K562 (cell line): ENCODE measurements at regions not wholly inside any gene's neighbourhood (a gene's known extent, or its start where the extent isn't known, plus 50 kb on each side); places are given as distances from the start of the nearest gene placed in this dataset.
A peak's percentile ranks its signal among the peaks of the same experiment; 100 is the strongest.

Experiments used
- ATAC-seq: fragments of 200-7000 bp; cut with Tn5 transposase; 3 replicates; pipeline ENCODE4 v1.9.1; 2020; ENCODE audit warnings: moderate library complexity
- BruUV-seq: library from RNA; stranded (reverse); fragments of 400-500 nt; replicated peaks from 2 replicates; lab custom pipeline; 2021; lab: Mats Ljungman, UMichigan
- CTCF ChIA-PET: fragments of 300-600 bp; formaldehyde crosslinking; extraction: SDS; loops from one replicate; lab custom pipeline; 2021; ENCODE audit warnings: low intra/inter-chr PET ratio; lab: Yijun Ruan, JAX
- POLR2A ChIA-PET: fragments of 300-600, 350-650 bp; sonication (Branson Sonifier 250); formaldehyde crosslinking; extraction: SDS; loops from one replicate; lab custom pipeline; 2021; ENCODE audit warnings: antibody characterized with exemption, inconsistent platforms; lab: Yijun Ruan, JAX
- DNase-seq, 4 experiments: peaks; one replicate each; pipeline versions ENCODE4 v3.0.0 to v3.0.0-alpha.2; 2011 to 2018; ENCODE audit warnings: low spot score in 3 of 4, mixed read lengths in 3 of 4; ENCODE audit errors: extremely low read depth in 1 of 4
- FAIRE-seq: peaks from 2 replicates; lab custom pipeline; 2011; peaks lifted over from hg19 to GRCh38; lab: Jason Lieb, UNC
- H2AFZ ChIP-seq: 2 replicates; pipeline ENCODE4 v1.6.0; 2011; ENCODE audit warnings: low read depth, low read length, control low read depth, inconsistent platforms
- H3K27ac ChIP-seq: fragments of 200-600 bp; 3 replicates; pipeline ENCODE4 v1.8.0; 2011; ENCODE audit warnings: low read depth, mild to moderate bottlenecking, control low read depth, inconsistent platforms, low read length, moderate library complexity, mixed read lengths; ENCODE audit errors: extremely low read depth
- H3K27me3 ChIP-seq, 2 experiments: fragments of 300-600 bp in 1 of 2; 2 replicates in 1 of 2; 3 replicates in 1 of 2; pipeline versions ENCODE4 v1.6.0 to v1.8.0; 2011; ENCODE audit warnings: inconsistent platforms in 2 of 2, low read length in 2 of 2, mild to moderate bottlenecking in 1 of 2, mixed read lengths in 1 of 2, moderate library complexity in 1 of 2; ENCODE audit not compliant: control insufficient read depth in 2 of 2, insufficient read depth in 2 of 2
- H3K36me3 ChIP-seq: fragments of 300-600 bp; 3 replicates; pipeline ENCODE4 v1.8.0; 2011; ENCODE audit warnings: mild to moderate bottlenecking, low read length, inconsistent platforms; ENCODE audit not compliant: control insufficient read depth, insufficient read depth
- H3K4me1 ChIP-seq, 2 experiments: fragments of 200-600 bp in 1 of 2; replicated peaks in 1 of 2; 2 replicates in 1 of 2; 3 replicates in 1 of 2; pipeline versions ENCODE4 v1.5.1 to v1.8.0; 2011; ENCODE audit warnings: inconsistent platforms in 2 of 2, low read length in 2 of 2, mild to moderate bottlenecking in 1 of 2, mixed read lengths in 1 of 2, moderate library complexity in 1 of 2; ENCODE audit not compliant: control insufficient read depth in 2 of 2, insufficient read depth in 2 of 2
- H3K4me2 ChIP-seq: 2 replicates; pipeline ENCODE4 v1.6.1; 2011; ENCODE audit warnings: low read length, control low read depth, inconsistent platforms, mixed read lengths; ENCODE audit not compliant: insufficient read depth
- H3K4me3 ChIP-seq: fragments of 200-600 bp; sonication (generic), shearing (Covaris generic); 2 replicates; pipeline ENCODE4 v1.5.1; 2016; ENCODE audit warnings: control low read depth, inconsistent platforms
- H3K79me2 ChIP-seq: fragments of 200-600 bp; 3 replicates; pipeline ENCODE4 v1.8.0; 2011; ENCODE audit warnings: low read length, inconsistent platforms; ENCODE audit not compliant: control insufficient read depth, insufficient read depth
- H3K9ac ChIP-seq, 2 experiments: 2 replicates each; pipeline versions ENCODE4 v1.6.0 to v1.6.1; 2011; ENCODE audit warnings: low read depth in 2 of 2, low read length in 2 of 2, control low read depth in 1 of 2, inconsistent platforms in 1 of 2, mild to moderate bottlenecking in 1 of 2, mixed read lengths in 1 of 2; ENCODE audit not compliant: insufficient read depth in 1 of 2
- H3K9me1 ChIP-seq: one replicate; pipeline ENCODE4 v1.6.0; 2011; ENCODE audit warnings: inconsistent platforms, mild to moderate bottlenecking, low read length, moderate library complexity; ENCODE audit not compliant: control insufficient read depth, insufficient read depth
- H3K9me3 ChIP-seq: replicated peaks from 2 replicates; pipeline ENCODE4 v1.5.1; 2011; ENCODE audit warnings: low read depth, low read length, inconsistent platforms; ENCODE audit not compliant: control insufficient read depth, insufficient read depth
- H4K20me1 ChIP-seq: replicated peaks from 2 replicates; pipeline ENCODE4 v1.6.1; 2011; ENCODE audit warnings: low read length, inconsistent platforms, mixed read lengths; ENCODE audit not compliant: control insufficient read depth, insufficient read depth
- CEBPB ChIP-seq: fragments of 450-650 bp; IDR thresholded peaks from 2 replicates; pipeline ENCODE4 v1.6.1; 2016; ENCODE audit warnings: missing genetic modification characterization, missing compliant biosample characterization
- MCM2 ChIP-seq: fragments of 450-650 bp; IDR thresholded peaks from 2 replicates; pipeline ENCODE4 v1.6.1; 2017; ENCODE audit warnings: low read depth, mild to moderate bottlenecking
- MTA1 ChIP-seq: fragments of 450-650 bp; IDR thresholded peaks from 2 replicates; pipeline ENCODE4 v1.6.1; 2017; ENCODE audit warnings: borderline replicate concordance
- RAD21 ChIP-seq, 2 experiments: fragments of 250-450 bp in 1 of 2; fragments of 450-650 bp in 1 of 2; sonication (Bioruptor Pico) in 1 of 2; formaldehyde crosslinking in 1 of 2; IDR thresholded peaks in 1 of 2; conservative IDR thresholded peaks in 1 of 2; 2 replicates each; pipeline versions ENCODE4 v1.4.0 to v1.8.0; 2020 to 2022; ENCODE audit warnings: mild to moderate bottlenecking in 2 of 2, moderate library complexity in 1 of 2
- TOE1 ChIP-seq, 2 experiments: fragments of 450-650 bp in 1 of 2; sonication (generic) in 1 of 2; formaldehyde crosslinking in 1 of 2; IDR thresholded peaks; 2 replicates each; pipeline versions ENCODE4 v1.7.1 to v1.8.0; 2016 to 2022; ENCODE audit warnings: borderline replicate concordance in 2 of 2, mild to moderate bottlenecking in 2 of 2, antibody characterized with exemption in 1 of 2, inconsistent platforms in 1 of 2, low read depth in 1 of 2, missing genetic modification reagents in 1 of 2, moderate library complexity in 1 of 2
- ZBTB40 ChIP-seq, 2 experiments: fragments of 450-650 bp in 1 of 2; sonication (generic) in 1 of 2; formaldehyde crosslinking in 1 of 2; IDR thresholded peaks; 2 replicates each; pipeline versions ENCODE4 v1.7.1 to v1.9.0; 2016 to 2022; ENCODE audit warnings: inconsistent platforms in 1 of 2, mild to moderate bottlenecking in 1 of 2, missing genetic modification reagents in 1 of 2
- ZNF239 ChIP-seq: fragments of 250-450 bp; sonication (Bioruptor Pico); IDR thresholded peaks from 2 replicates; pipeline ENCODE4 v1.4.0; 2020; ENCODE audit warnings: mild to moderate bottlenecking
- WGBS: fragments of 100-300 bp; shearing (Covaris generic); methylation state at CpG from one replicate; pipeline ENCODE4 v1.1.6; 2016; ENCODE audit warnings: low coverage, mixed read lengths; ENCODE audit not compliant: insufficient coverage; ENCODE audit errors: missing lambda C conversion rate; 5-methylcytosine and 5-hydroxymethylcytosine counted together
- in situ Hi-C: fragments of 300-500 bp; cut with MboI; formaldehyde crosslinking; loops from 4 replicates; pipeline ENCODE4 v1.15.0; 2018; ENCODE audit warnings: inconsistent platforms, mixed read lengths
- intact Hi-C: fragments of 100-400 bp; cut with micrococcal nuclease; formaldehyde crosslinking; loops from 2 replicates; pipeline ENCODE4 v1.14.2; 2022
- TF ChIP-seq, protein P1 (sequence below): fragments of 250-450 bp; sonication (Bioruptor Pico); IDR thresholded peaks from 2 replicates; pipeline ENCODE4 v1.9.0; 2021; ENCODE audit warnings: mild to moderate bottlenecking

DNA sequence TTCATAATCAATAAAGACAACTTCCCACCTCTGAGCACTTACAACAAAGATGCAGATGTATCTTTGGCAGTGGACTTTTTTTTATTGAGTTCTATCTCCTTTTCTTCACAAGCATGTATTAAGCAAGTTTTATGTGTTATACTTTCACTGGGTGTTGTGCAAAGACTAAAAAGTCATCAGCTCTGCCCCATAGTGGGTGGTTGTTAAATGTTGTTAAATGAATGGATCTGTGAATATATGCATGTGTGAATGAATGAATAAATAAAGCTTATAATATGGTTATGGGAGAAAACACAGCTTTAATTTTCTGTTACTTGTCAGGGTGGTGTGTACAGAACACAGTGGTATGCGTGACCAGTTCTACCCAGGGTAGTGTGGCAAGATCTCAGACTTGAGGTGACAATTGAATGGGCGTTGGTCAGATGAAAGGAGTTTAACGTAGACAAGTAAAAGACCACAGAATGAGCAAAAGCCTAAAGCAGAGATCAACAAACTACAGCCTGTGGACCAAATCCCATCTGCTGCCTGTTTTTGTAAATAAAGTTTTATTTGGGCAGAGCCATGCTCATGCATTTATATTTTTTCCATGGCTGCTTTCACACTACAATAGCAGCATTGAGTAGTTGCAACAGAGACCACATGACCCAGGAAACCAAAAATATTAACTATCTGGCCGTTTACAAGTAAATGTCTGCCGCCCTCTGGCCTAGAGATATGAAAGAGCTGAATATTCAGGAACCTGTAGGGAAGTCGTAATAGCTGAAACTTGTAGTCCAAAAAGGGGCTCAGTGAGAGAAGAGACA lies 207.4 kb upstream of the EEA1 start:
- Histone ChIP-seq H3K4me3 (no peak overlapping the region), H3K79me2 (no peaks in the 10 kb centered on the region), H3K9ac (no peak overlapping the region), H3K9me3 (no peaks in the 10 kb centered on the region), H4K20me1 (no peaks in the 10 kb centered on the region), H3K9me1 (no peaks in the 10 kb centered on the region), H3K27ac (no peak overlapping the region), H3K4me1 (peaks cover 0 to 14% of the 10 kb centered on the region in 2 experiments; a peak in 3 of 5 replicates), H3K36me3 (no peaks in the 10 kb centered on the region), H3K27me3 (no peaks in the 10 kb centered on the region), H2AFZ (peak overlapping the region; percentile 78), H3K4me2 (no peak overlapping the region)
- in situ Hi-C loops = no loop called here
- no TSS peak for BruUV-seq
- FAIRE-seq = no peak
- ChIA-PET CTCF (no interaction called here), POLR2A (interaction anchor here (0.6 to 1.1 kb wide), 2 partner anchors 17 to 913 kb away, joined by 3 read pairs; no protein-coding TSS in a partner anchor)
- no peak for DNase-seq
- intact Hi-C loops = no loop called here
- 60% methylated on average over 6 of the region's 6 CpGs for WGBS
- ATAC-seq = no peak; the same call in 2 of the 3 replicates
- TF ChIP-seq RAD21 (CRISPR knock-in tag; conservative IDR thresholded peaks at IDR 0.05 in 1 of 2, IDR thresholded peaks at IDR 0.05 in 1 of 2) = peak; percentile 29 to 38; a peak in 3 of 4 replicates
- TF ChIP-seq, protein P1, sequence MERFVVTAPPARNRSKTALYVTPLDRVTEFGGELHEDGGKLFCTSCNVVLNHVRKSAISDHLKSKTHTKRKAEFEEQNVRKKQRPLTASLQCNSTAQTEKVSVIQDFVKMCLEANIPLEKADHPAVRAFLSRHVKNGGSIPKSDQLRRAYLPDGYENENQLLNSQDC (CRISPR knock-in tag) = no peak
- no peak for TF ChIP-seq MCM2
- TF ChIP-seq ZNF239 (CRISPR knock-in tag) = no peak
- TF ChIP-seq TOE1 (IDR thresholded peaks at IDR 0.05; ENCODE audit: borderline replicate concordance) = no peak
- TF ChIP-seq TOE1 (CRISPR knock-in tag; IDR thresholded peaks at IDR 0.05; ENCODE audit: borderline replicate concordance, low read depth) = no peak
- TF ChIP-seq ZBTB40 (IDR thresholded peaks at IDR 0.05) = peak; percentile 89
- peak; percentile 84 for TF ChIP-seq ZBTB40 (CRISPR knock-in tag; IDR thresholded peaks at IDR 0.05)
- TF ChIP-seq CEBPB (tag) = peak; percentile 18; the same call in 1 of the 2 replicates
- TF ChIP-seq MTA1 = no peak
